Mononuclear cell (primary cell): ENCODE measurements at regions not wholly inside any gene's neighbourhood (a gene's known extent, or its start where the extent isn't known, plus 50 kb on each side); places are given as distances from the start of the nearest gene placed in this dataset.
"Not testable (repeated sequence)": the region's sequence is repeated elsewhere in the genome, so short reads cannot be mapped to it uniquely, and the experiment has no call there.

Experiments
- H3K27me3 ChIP-seq: 2 replicates; pipeline ENCODE4 v1.6.0; 2011; ENCODE audit warnings: low read length, control low read depth; ENCODE audit not compliant: insufficient read depth
- H3K4me1 ChIP-seq: 2 replicates; pipeline ENCODE4 v1.5.1; 2011; ENCODE audit warnings: mild to moderate bottlenecking, low read length, control low read depth; ENCODE audit not compliant: insufficient read depth
- H3K4me3 ChIP-seq: 2 replicates; pipeline ENCODE4 v1.5.1; 2011; ENCODE audit warnings: mild to moderate bottlenecking, low read length, moderate library complexity
- H3K9me3 ChIP-seq: 2 replicates; pipeline ENCODE4 v1.5.1; 2011; ENCODE audit warnings: low read depth, mild to moderate bottlenecking, control low read depth, low read length

DNA sequence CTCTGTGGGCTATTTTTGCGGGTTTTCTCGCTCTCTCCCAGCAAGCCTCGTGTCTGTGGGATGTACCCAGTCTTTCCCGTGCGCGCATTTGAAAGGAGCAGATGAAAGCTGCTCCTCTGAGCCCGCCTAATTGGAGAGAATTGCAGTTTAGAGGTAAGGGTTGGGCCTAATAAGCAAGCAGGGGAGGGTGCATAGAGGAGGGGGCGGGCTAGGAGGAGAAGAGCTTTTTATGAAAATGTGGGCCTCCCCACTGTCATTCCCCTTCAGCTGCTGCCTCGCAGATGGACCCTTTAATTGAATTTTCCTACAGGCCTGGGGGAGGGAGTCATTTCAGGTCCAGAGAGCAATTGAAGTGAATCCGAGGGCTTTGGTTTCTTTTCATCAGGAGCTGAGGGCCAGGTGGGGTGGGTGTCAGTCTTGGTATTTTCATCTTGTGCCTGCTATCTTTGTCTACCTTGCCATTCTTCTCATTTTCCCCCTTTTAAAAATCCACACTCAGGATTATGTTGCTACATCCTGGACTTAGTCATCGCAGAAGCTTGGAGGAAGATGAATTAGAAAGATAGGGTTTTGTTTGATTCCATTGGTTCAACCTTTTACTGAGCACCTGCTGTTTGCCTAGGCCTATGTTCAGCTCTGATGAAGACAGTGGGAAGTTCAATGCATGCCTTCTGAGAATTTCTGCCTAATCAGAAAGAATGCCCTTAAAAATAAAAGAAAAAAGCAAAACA, 423.4 kb downstream of the CD83 start:
- H3K4me3 ChIP-seq = no peak overlapping the region
- H3K27me3 ChIP-seq = no peaks in the 10 kb centered on the region
- no peaks in the 10 kb centered on the region for H3K4me1 ChIP-seq
- H3K9me3 ChIP-seq = no peaks in the 10 kb centered on the region

DNA sequence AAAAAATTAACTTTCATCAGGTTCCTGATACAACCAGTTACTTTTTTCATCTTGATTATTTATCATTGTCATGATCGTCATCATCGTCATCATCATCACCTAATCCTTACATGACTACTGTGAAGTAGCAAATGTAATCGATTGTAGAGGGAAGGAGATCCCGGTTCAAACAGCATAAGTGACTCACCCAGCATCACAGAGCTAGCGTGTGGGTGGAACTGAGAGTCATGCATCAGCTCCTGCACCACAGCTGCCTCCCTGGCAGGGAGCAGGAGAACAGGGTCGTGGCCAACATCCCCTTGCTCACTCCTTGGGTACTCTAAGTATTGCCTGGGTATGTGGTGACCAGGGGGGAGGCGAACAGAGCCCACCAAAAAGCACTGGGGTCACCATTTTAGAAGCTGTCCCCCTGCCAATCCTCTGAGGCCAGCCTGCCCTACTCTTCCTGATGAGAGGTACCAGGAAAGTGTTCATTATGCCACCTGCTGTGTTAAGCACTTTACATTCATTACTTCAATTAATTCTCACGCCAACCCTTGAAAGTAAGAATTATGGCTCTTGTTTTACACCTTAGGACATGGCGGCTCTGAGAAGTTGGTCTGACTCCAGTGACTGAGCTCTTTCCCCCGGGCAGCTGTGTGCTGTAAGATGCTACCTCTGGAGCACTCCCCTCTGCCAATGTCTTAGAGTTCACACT, 425.2 kb downstream of the CD83 start:
- no peaks in the 10 kb centered on the region for H3K9me3 ChIP-seq
- no peaks in the 10 kb centered on the region for H3K27me3 ChIP-seq
- H3K4me3 ChIP-seq = no peak overlapping the region
- no peaks in the 10 kb centered on the region for H3K4me1 ChIP-seq

DNA sequence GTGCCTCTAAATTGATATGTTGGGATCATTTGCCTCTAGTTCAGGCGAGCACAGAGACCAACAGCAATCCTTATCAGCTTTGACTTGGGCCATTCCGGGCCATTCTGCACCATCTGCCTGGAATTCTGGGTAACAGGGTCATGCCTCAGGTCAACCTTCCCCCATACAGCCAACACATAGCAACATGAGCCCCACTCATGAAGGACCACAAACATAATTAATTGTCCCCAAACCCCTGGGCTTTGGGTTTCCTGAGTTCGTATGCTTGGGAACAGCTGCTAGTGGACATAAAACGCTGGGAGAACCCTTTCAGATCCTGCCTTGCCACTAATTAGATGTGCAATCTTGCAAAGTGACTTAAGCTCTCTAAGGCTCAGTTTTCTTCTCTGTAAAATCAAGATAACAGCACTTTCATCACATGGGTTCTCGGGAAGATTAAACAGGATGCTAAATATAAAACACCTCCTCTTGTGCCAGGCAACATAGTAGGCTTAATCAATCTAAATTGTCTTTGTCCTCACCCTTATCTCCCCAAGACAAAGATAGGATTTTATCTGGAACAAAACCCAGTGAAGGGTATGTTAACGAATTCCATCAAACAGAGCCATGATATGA, 426.5 kb downstream of the CD83 start:
- Histone ChIP-seq H3K4me3 (no peak overlapping the region), H3K4me1 (no peaks in the 10 kb centered on the region), H3K9me3 (no peaks in the 10 kb centered on the region), H3K27me3 (no peaks in the 10 kb centered on the region)

DNA sequence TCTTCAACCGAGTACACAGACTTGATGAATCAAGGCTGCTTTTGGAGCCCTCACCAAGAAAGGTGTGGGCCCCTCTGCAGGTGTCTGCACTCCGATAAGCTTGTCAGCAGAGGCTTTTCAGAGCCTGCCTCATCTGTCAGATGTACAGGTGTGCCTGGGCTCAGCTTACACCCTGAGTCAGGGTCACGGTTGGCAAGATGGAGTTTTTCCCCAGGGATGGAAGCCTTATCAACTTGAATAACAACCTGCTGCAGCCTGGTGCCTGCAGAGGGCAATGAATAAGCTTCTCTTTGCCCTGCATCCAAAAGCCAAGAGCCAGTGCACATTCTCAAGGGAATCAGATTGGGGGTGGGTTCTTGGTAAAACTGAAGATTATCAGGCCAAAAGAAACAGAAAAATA, 427.1 kb downstream of the CD83 start:
- Histone ChIP-seq H3K4me3 (no peak overlapping the region), H3K27me3 (no peaks in the 10 kb centered on the region), H3K9me3 (no peaks in the 10 kb centered on the region), H3K4me1 (no peaks in the 10 kb centered on the region)

DNA sequence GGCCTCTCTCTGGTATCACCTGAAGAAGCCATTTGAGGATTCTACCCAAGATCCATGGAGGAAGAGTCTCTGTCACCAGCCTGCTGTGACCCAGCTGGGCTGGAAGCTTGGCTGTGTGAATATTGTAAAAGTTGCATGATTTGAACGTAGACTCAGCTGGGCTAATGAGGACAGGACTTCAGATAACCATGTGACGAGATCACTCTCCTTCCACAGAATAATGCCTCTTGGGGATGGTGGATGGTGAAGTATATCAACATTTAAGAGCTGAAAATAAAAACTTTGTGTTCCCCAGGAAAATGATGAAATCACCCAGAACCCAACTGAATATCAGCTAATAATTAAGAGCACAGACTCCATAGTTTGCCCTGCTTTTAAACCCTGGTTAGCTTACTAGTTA, 427.9 kb downstream of the CD83 start:
- no peaks in the 10 kb centered on the region for H3K27me3 ChIP-seq
- H3K4me1 ChIP-seq = no peaks in the 10 kb centered on the region
- H3K4me3 ChIP-seq = no peak overlapping the region
- no peaks in the 10 kb centered on the region for H3K9me3 ChIP-seq

DNA sequence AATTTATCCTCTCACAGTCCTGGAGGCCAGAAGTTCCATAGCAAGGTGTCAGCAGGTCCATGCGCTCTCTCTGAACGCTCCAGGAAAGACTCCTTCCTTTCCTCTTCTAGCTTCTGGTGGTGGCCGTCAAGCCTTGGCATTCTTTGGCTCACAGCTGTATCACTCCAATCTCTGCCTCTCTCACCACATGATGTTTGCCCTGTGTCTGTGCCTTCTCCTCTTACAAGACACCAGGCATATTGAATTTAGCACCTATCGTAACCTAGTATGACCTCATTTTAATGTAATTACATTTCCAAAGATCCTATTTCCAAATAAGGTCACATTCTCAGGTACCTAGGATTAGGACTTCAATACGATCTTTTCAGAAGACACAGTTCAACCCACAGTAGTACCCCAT, 428.5 kb downstream of the CD83 start:
- H3K4me3 ChIP-seq = no peak overlapping the region
- H3K9me3 ChIP-seq = no peaks in the 10 kb centered on the region
- H3K27me3 ChIP-seq = no peaks in the 10 kb centered on the region
- no peaks in the 10 kb centered on the region for H3K4me1 ChIP-seq

DNA sequence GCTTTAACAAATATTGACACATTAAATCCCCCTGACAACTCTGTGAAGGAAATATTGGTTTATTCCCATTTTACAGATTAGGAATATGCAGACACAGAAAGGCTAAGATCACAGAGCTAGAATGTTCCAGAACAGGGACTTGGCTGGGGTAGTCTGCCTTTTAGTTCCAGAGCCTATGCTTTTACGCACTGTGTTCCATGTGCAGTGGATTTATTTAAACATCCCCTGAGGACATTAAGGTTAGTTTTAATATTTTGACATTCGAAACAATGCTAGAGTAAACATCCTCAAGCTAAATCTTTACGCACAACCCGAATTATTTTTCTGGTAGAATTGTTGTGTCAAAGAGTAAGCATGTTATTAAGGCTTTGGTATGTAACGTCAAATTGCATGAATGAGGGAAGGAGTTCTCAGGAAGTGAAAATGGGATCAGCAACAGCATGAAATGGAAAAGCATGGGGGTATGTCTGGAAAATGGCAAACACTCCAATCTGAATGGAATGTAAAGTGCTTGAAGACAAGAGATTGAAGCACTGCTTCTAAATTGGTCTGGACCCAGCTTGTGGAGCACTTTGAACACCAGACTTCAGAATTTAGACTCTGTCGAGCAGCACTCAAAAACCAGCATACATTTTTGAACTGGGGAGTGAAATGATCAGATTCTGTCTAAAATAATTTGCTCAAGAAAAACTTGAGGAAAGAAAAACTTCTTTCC, 429.9 kb downstream of the CD83 start:
- no peaks in the 10 kb centered on the region for H3K27me3 ChIP-seq
- H3K4me3 ChIP-seq = no peak overlapping the region
- no peaks in the 10 kb centered on the region for H3K4me1 ChIP-seq
- H3K9me3 ChIP-seq = no peaks in the 10 kb centered on the region

DNA sequence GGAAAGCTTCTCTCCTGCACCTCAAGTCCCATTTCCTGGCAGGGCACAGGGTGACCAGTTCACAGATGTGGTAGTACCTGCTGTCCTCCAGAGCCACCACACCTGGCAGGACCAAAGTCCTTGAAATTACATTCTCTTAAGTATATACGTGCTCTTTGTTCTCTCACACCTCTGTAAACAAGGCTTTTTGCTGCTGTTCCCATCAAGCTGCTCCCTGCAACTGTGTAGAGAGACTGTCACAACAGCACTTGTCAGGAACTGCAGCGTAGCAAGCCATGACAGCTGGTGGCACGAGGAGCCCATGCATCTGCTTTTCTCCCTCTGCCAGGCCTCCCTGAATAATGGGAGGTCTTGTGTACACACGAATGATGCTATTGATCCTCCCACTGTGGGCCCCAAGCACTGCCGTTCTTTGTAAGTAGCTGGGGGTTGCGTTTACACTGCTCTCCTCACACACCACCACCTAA, 431.8 kb downstream of the CD83 start:
- no peaks in the 10 kb centered on the region for H3K27me3 ChIP-seq
- H3K4me1 ChIP-seq = no peaks in the 10 kb centered on the region
- H3K4me3 ChIP-seq = no peak overlapping the region
- H3K9me3 ChIP-seq = no peaks in the 10 kb centered on the region

DNA sequence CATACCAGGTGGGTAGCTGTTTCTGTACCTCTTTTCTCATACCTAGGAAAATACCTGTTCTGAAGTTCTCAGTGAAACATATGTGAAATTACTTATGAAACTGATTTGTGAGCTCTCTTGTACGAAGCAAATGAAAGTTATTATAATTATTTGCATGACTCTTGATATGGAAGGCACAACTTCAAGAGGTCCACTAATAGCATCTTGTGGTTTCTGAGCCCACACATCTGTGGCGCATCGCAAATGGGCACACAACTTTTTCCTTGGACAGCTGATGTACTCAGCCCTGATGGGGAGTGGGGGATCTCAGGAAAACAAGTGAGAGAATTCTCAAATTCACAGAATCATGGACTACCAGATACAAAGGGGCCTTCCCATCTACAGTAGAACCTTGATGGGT, 432.3 kb downstream of the CD83 start:
- H3K9me3 ChIP-seq = no peaks in the 10 kb centered on the region
- H3K4me1 ChIP-seq = no peaks in the 10 kb centered on the region
- H3K27me3 ChIP-seq = no peaks in the 10 kb centered on the region
- H3K4me3 ChIP-seq = no peak overlapping the region

DNA sequence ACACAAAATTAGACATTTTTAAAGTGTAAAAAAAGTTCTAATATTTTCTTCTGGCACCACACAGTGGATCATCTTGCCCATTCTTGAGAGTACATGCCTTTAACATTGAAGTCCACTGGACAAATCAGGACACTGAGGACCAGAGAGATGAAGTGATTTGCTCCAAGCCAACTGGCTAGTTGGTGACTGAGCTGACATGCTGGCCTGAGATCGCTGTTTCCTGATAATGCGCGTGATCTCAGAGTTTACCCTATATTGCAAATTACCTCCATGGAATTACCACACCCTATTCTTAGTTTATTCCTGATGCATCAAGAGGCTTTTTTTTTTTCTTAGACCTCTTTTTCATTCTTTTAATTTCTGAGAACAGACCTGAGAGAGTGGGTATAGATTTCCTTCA, 432.8 kb downstream of the CD83 start:
- Histone ChIP-seq H3K4me1 (no peaks in the 10 kb centered on the region), H3K4me3 (no peak overlapping the region), H3K27me3 (no peaks in the 10 kb centered on the region), H3K9me3 (no peaks in the 10 kb centered on the region)

- H3K27me3 ChIP-seq = no peaks in the 10 kb centered on the region
- no peak overlapping the region for H3K4me3 ChIP-seq
- no peaks in the 10 kb centered on the region for H3K4me1 ChIP-seq
These were observed 433.2 kb downstream of the CD83 start for GRCh38 chr6:14550822-14551221.

DNA sequence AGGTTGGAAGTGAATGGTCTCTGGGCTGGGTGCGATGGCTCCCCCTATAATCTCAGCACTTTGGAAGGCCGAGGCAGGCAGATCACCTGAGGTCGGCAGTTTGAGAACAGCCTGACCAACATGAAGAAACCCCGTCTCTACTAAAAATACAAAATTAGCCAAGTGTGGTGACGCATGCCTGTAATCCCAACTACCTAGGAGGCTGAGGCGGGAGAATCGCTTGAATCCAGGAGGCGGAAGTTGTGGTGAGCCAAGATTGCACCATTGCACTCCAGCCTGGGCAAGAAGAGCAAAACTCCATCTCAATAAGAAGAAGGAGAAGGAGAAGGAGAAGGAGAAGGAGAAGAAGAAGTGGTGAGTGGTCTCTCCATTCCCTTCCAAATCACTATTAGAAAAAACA, 434.0 kb downstream of the CD83 start:
- not testable (repeated sequence) for H3K27me3 ChIP-seq, H3K9me3 ChIP-seq, H3K4me3 ChIP-seq, H3K4me1 ChIP-seq

More at GRCh38 chr6:14550822-14551221, 433.2 kb downstream of the CD83 start:
- H3K9me3 ChIP-seq = no peaks in the 10 kb centered on the region

DNA sequence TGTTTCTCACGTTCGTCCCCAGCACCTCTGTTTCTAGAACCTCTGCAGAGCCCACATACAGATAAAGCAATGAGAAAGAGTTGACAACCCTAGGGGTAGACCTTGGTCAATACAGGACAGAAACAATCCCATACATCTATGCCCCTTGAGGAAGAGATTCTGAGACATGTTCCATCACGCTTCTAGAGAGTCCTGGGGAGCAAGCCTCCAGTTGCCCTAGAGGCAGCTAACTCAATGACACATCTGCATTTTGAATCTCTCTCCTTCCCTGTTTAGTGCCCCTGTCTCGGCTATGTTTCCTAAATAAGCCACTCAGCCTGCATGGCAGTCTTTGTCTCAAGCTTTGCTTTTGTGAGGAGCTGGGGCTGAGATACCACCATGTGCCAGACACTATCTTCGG, 435.3 kb downstream of the CD83 start:
- Histone ChIP-seq H3K4me1 (no peaks in the 10 kb centered on the region), H3K4me3 (no peak overlapping the region), H3K9me3 (no peaks in the 10 kb centered on the region), H3K27me3 (no peaks in the 10 kb centered on the region)

DNA sequence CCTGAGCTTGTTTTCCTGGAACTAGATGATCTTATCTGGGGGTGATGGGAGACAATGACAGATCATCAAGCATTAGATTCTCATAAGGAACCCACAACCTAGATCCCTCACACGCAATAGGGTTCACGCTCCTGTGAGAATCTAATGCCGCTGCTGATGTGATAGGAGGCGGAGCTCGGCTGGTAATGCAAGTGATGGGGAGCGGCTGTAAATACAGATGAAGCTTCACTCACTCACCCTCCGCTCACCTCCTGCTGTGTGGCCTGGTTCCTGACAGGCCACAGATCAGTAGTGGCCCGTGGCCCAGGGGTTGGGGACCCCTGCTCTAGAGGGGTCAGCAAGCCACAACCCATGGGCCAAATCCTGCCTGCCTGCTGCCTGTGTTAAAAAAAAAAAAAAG, 435.9 kb downstream of the CD83 start:
- Histone ChIP-seq H3K4me3 (no peak overlapping the region), H3K27me3 (no peaks in the 10 kb centered on the region), H3K9me3 (no peaks in the 10 kb centered on the region), H3K4me1 (no peaks in the 10 kb centered on the region)

GRCh38 chr6:14555804-14556203, 438.2 kb downstream of the CD83 start:
- Histone ChIP-seq H3K4me1 (no peaks in the 10 kb centered on the region), H3K9me3 (no peaks in the 10 kb centered on the region), H3K4me3 (no peak overlapping the region), H3K27me3 (no peaks in the 10 kb centered on the region)
